Spleen (tissue), 11 donors: ENCODE measurements at regions not wholly inside any gene's neighbourhood (a gene's known extent, or its start where the extent isn't known, plus 50 kb on each side); places are given as distances from the start of the nearest gene placed in this dataset.
"Not testable (repeated sequence)": the region's sequence is repeated elsewhere in the genome, so short reads cannot be mapped to it uniquely, and the experiment has no call there.

Experiments
- DNase-seq: peaks from one replicate; pipeline ENCODE4 v3.0.0-alpha.2; 2020
- H3K27ac ChIP-seq, 8 donors: fragments of 200-600 bp; sonication (generic) in 7 of 8; 1 replicate in 4 of 8; 2 replicates in 4 of 8; pipeline versions ENCODE4 v1.5.0 to v1.8.0; 2016 to 2021; ENCODE audit warnings: inconsistent platforms in 4 of 8, mild to moderate bottlenecking in 4 of 8, moderate library complexity in 1 of 8
- H3K27me3 ChIP-seq, 7 donors: fragments of 200-600 bp; sonication (generic) in 6 of 7; replicated peaks in 1 of 7; 1 replicate in 4 of 7; 2 replicates in 3 of 7; pipeline versions ENCODE4 v1.5.0 to v1.8.0; 2016 to 2021; ENCODE audit warnings: inconsistent platforms in 3 of 7, mild to moderate bottlenecking in 1 of 7
- H3K36me3 ChIP-seq, 6 donors: fragments of 200-600 bp; sonication (generic) in 5 of 6; 1 replicate in 4 of 6; 2 replicates in 2 of 6; pipeline versions ENCODE4 v1.5.0 to v1.8.0; 2016 to 2021; ENCODE audit warnings: inconsistent platforms in 2 of 6
- H3K4me1 ChIP-seq, 6 donors: fragments of 200-600 bp; sonication (generic) in 5 of 6; 1 replicate in 3 of 6; 2 replicates in 3 of 6; pipeline versions ENCODE4 v1.5.0 to v1.8.0; 2016 to 2021; ENCODE audit warnings: inconsistent platforms in 3 of 6
- H3K4me3 ChIP-seq, 8 donors: fragments of 200-600 bp; sonication (generic) in 7 of 8; 1 replicate in 4 of 8; 2 replicates in 4 of 8; pipeline versions ENCODE4 v1.5.0 to v1.8.0; 2016 to 2021; ENCODE audit warnings: inconsistent platforms in 4 of 8, mild to moderate bottlenecking in 4 of 8, moderate library complexity in 2 of 8
- H3K9me3 ChIP-seq, 8 donors: fragments of 200-600 bp; sonication (generic) in 7 of 8; 1 replicate in 4 of 8; 2 replicates in 4 of 8; pipeline versions ENCODE4 v1.5.0 to v1.8.0; 2016 to 2021; ENCODE audit warnings: inconsistent platforms in 4 of 8
- POLR2A ChIP-seq, 3 donors: fragments of 450-650 bp; IDR thresholded peaks; one replicate each; pipeline ENCODE4 v1.5.1; 2017; ENCODE audit warnings: antibody characterized with exemption in 3 of 3, mild to moderate bottlenecking in 1 of 3
- POLR2AphosphoS5 ChIP-seq, 3 donors: sonication (generic); formaldehyde crosslinking; IDR thresholded peaks; one replicate each; pipeline ENCODE4 v1.5.1; 2017; ENCODE audit warnings: antibody characterized with exemption in 3 of 3
- WGBS, 5 donors: extraction: QIAGEN DNeasy Blood & Tissue Kit in 3 of 5; methylation state at CpG; one replicate each; pipeline versions ENCODE4 v1.1.5 to v1.1.7; 2013 to 2018; 5-methylcytosine and 5-hydroxymethylcytosine counted together
- intact Hi-C: fragments of 100-400 bp; cut with DNase I; formaldehyde crosslinking; loops from one replicate; pipeline ENCODE4 v1.15.0; 2023; ENCODE audit warnings: low total_unique reads
- TF ChIP-seq, protein P1 (sequence below), 11 experiments: fragments of 200-600 bp in 7 of 11; fragments of 450-650 bp in 4 of 11; sonication (generic) in 4 of 11; IDR thresholded peaks in 8 of 11; conservative IDR thresholded peaks in 3 of 11; 1 replicate in 7 of 11; 2 replicates in 4 of 11; pipeline versions ENCODE4 v1.4.0 to v1.8.0; 2016 to 2021; ENCODE audit warnings: antibody characterized with exemption in 11 of 11, inconsistent platforms in 4 of 11, mild to moderate bottlenecking in 1 of 11
- donor health status: healthy with polysubstance abuse.
- donor health status: DM: no; HTN: no; CAD: no; lungs with moderate emphysema.
- donor health status: DM: no; HTN: no; CAD: no.
- donor health status: Bipolar disorder and iron deficiency.
- donor health status: healthy.
- donor health status: DM: no; HTN: no; CAD: no.
- donor health status: DM: yes; HTN: yes; CAD: no.

DNA sequence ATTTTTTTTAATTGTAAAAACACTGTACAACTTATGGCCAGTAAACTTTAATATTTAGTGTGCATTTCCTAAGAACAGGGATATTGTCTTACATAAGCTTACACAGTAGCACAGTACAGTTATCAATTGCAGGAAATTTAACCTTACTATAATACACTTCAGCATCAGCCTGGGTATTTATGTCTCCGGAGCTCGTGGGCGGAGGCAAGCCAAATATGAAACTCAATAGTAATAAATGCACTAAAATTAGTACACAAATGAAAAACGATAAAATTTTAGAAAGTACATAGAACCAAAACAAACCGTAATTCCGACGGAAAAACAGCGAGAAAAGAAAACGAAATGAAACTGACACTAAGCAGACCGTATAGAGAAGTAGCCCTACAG is 91.2 kb downstream of the ANXA2R start:
- no peak for DNase-seq
- Histone ChIP-seq H3K36me3 (no peaks in the 10 kb centered on the region), H3K27me3 (peaks cover 0 to 78% (median 0%) of the 10 kb centered on the region in 7 donors), H3K9me3 (peaks cover 0 to 13% (median 9%) of the 10 kb centered on the region in 8 donors), H3K27ac (peak overlapping the region; percentile 96 to 99 (median 98)), H3K4me3 (peak overlapping the region; percentile 28 to 80 (median 49)), H3K4me1 (peaks cover 3 to 55% (median 41%) of the 10 kb centered on the region in 6 donors)
- WGBS, 5 donors: 2 to 9% (median 5%) methylated on average over 10 of the region's 10 CpGs
- TF ChIP-seq, protein P1, sequence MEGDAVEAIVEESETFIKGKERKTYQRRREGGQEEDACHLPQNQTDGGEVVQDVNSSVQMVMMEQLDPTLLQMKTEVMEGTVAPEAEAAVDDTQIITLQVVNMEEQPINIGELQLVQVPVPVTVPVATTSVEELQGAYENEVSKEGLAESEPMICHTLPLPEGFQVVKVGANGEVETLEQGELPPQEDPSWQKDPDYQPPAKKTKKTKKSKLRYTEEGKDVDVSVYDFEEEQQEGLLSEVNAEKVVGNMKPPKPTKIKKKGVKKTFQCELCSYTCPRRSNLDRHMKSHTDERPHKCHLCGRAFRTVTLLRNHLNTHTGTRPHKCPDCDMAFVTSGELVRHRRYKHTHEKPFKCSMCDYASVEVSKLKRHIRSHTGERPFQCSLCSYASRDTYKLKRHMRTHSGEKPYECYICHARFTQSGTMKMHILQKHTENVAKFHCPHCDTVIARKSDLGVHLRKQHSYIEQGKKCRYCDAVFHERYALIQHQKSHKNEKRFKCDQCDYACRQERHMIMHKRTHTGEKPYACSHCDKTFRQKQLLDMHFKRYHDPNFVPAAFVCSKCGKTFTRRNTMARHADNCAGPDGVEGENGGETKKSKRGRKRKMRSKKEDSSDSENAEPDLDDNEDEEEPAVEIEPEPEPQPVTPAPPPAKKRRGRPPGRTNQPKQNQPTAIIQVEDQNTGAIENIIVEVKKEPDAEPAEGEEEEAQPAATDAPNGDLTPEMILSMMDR (IDR thresholded peaks at IDR 0.05 in 8 of 11, conservative IDR thresholded peaks at IDR 0.05 in 3 of 11): no peak
- TF ChIP-seq POLR2AphosphoS5 (IDR thresholded peaks at IDR 0.05) (no peak), POLR2A (IDR thresholded peaks at IDR 0.05) (no peak)
- intact Hi-C loops: no loop called here

DNA sequence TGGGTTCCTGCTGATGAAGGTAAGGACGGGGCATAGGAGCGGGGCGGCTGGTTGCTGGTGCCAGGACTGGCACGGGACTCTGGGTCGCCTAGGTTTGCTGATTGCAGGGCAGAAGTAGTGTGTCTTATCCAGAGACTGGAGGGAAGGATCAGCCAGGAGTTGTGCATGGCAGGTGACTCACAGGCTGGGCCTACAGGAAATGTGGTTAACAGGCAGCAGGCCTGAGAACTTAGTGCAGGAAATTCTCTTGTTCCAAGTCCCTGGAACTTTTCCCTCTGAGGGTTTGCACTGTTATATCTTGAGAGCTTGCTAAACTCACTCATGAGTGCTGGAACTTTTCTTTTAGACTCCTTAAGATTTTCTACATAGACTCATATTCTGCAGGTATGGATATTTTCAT is 95.1 kb downstream of the ANXA2R start:
- 85 to 90% (median 89%) methylated on average over 5 of the region's 5 CpGs for WGBS, 5 donors
- Histone ChIP-seq H3K9me3 (no peaks in the 10 kb centered on the region), H3K27me3 (peaks cover 0 to 74% (median 0%) of the 10 kb centered on the region in 7 donors), H3K27ac (no peak overlapping the region), H3K36me3 (no peaks in the 10 kb centered on the region), H3K4me1 (peaks cover 3 to 27% (median 15%) of the 10 kb centered on the region in 6 donors), H3K4me3 (no peak overlapping the region)
- TF ChIP-seq POLR2AphosphoS5 (IDR thresholded peaks at IDR 0.05) (no peak), POLR2A (IDR thresholded peaks at IDR 0.05) (no peak)
- TF ChIP-seq, protein P1 (IDR thresholded peaks at IDR 0.05 in 8 of 11, conservative IDR thresholded peaks at IDR 0.05 in 3 of 11): no peak
- intact Hi-C loops: no loop called here
- DNase-seq: no peak

DNA sequence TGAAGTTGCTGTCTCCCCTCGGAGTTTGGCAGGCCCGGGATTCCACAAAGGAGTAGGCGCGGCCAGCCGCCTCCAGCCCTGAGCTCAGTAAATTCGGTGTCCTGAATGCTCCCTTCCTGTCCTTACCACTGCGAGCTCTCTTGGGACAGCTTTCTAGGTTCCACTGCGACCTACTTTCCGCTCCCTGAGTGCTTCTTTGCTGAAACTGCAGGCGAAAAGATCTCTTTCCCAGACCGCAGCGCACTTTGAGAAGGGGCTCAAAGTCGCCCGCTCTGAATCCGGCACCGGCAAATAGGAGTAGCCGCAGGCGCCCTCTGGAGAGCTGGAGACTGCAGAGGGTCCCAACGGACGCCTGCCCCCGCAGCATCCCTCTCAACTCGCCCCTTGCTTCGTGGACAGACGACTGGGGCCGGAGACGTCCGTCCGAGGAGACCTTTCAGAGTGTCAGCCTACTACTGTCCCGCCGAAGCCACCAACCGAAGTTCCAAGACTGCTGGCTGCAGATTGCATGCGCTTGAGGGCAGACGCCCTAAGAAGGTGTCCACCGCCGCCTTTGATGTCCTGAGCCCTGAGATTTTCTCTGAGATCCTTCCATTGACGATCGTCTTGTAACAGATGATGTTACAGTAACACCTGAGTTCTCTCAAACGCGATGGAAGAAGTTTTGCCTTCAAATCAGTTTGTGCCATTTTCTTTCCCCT is 96.0 kb downstream of the ANXA2R start:
- no peak for DNase-seq

DNA sequence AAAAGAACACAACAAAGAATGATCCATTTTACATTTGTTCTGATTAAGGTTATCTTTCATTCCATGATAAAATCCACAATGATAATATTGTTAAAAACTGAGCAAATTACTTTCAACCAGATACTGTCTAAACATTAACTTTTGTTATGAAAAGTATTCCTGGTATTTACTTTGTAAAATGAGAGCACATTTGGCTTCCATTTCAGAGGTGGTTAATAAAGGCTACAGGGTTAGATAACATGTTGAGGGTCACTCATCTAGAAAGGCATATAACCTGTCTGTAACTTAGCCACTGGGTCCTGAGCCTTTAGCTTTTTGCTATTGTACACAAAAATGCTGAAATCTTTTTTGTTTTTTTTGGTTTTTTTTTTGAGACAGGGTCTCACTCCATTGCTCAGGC is 99.3 kb downstream of the ANXA2R start:
- intact Hi-C loops: no loop called here
- no peak for TF ChIP-seq POLR2AphosphoS5 (IDR thresholded peaks at IDR 0.05)
- no peak for TF ChIP-seq POLR2A (IDR thresholded peaks at IDR 0.05)
- TF ChIP-seq, protein P1 (IDR thresholded peaks at IDR 0.05 in 8 of 11, conservative IDR thresholded peaks at IDR 0.05 in 3 of 11): no peak
- Histone ChIP-seq H3K9me3 (peaks cover 0 to 14% (median 0%) of the 10 kb centered on the region in 8 donors), H3K4me1 (peaks cover 0 to 9% (median 0%) of the 10 kb centered on the region in 6 donors), H3K27ac (no peak overlapping the region), H3K27me3 (peaks cover 0 to 42% (median 0%) of the 10 kb centered on the region in 7 donors), H3K4me3 (no peak overlapping the region), H3K36me3 (no peaks in the 10 kb centered on the region)
- no peak for DNase-seq

More for the DNA sequence above, 96.0 kb downstream of the ANXA2R start:
- WGBS, 5 donors: 42 to 64% (median 45%) methylated on average over 38 to 39 of the region's 39 CpGs
- Histone ChIP-seq H3K9me3 (no peaks in the 10 kb centered on the region), H3K4me3 (no peak overlapping the region), H3K27ac (no peak overlapping the region), H3K4me1 (peaks cover 3 to 18% (median 7%) of the 10 kb centered on the region in 6 donors), H3K27me3 (peaks cover 0 to 65% (median 0%) of the 10 kb centered on the region in 7 donors), H3K36me3 (no peaks in the 10 kb centered on the region)
- intact Hi-C loops: no loop called here
- TF ChIP-seq POLR2AphosphoS5 (IDR thresholded peaks at IDR 0.05) (no peak), POLR2A (IDR thresholded peaks at IDR 0.05) (no peak)
- TF ChIP-seq, protein P1 (IDR thresholded peaks at IDR 0.05 in 8 of 11, conservative IDR thresholded peaks at IDR 0.05 in 3 of 11): no peak

DNA sequence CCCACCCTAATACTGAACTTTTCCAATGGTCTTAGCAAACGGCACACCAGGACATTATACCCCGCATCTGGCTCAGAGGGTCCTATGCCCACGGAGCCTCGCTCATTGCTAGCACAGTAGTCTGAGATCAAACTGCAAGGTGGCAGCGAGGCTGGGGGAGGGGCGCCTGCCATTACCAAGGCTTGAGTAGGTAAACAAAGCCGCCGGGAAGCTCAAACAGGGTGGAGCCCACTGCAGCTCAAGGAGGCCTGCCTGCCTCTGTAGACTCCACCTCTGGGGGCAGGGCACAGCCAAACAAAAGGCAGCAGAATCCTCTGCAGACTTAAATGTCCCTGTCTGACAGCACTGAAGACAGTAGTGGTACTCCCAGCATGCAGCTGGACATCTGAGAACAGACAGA is 108.1 kb downstream of the ANXA2R start:
- H3K4me3 ChIP-seq, H3K4me1 ChIP-seq, H3K27ac ChIP-seq, DNase-seq, H3K36me3 ChIP-seq, intact Hi-C loops, H3K27me3 ChIP-seq: not testable (repeated sequence)
- H3K9me3 ChIP-seq: peaks cover 0 to 26% (median 11%) of the 10 kb centered on the region in 8 donors
- WGBS, 5 donors: 92 to 98% (median 97%) methylated on average over 8 of the region's 8 CpGs

DNA sequence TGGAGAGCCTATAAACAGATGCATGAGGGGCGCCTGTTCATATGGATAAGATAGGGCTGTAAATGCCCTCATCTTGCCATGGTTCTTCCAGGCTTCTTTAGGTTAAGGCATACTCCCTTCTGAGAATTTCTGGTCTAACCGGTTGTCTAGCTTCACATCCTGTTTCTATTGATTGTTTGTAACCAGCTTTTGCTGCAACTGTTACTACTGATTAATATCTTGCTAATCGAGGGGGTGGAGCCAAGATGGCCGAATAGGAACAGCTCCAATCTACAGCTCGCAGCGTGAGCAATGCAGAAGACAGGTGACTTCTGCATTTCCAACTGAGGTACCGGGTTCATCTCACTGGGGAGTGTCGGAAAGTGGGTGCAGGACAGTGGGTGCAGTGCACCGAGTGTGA is 108.7 kb downstream of the ANXA2R start:
- H3K36me3 ChIP-seq, H3K27me3 ChIP-seq, H3K4me3 ChIP-seq, DNase-seq, H3K4me1 ChIP-seq, H3K27ac ChIP-seq, intact Hi-C loops: not testable (repeated sequence)
- WGBS, 5 donors: 91 to 95% (median 95%) methylated on average over 9 of the region's 9 CpGs
- H3K9me3 ChIP-seq: peaks cover 0 to 26% (median 11%) of the 10 kb centered on the region in 8 donors
